Stimulated activated CD8-positive, alpha-beta memory T cell treated with anti-CD3 and anti-CD28 coated beads, Interleukin-4, amount 100 ng/mL, for 24 hours (primary cell): ENCODE measurements at regions not wholly inside any gene's neighbourhood (a gene's known extent, or its start where the extent isn't known, plus 50 kb on each side); places are given as distances from the start of the nearest gene placed in this dataset.

ENCODE experiments used
- DNase-seq: peaks from one replicate; pipeline ENCODE4 v3.0.0-alpha.2; 2020; ENCODE audit warnings: low read depth

DNA sequence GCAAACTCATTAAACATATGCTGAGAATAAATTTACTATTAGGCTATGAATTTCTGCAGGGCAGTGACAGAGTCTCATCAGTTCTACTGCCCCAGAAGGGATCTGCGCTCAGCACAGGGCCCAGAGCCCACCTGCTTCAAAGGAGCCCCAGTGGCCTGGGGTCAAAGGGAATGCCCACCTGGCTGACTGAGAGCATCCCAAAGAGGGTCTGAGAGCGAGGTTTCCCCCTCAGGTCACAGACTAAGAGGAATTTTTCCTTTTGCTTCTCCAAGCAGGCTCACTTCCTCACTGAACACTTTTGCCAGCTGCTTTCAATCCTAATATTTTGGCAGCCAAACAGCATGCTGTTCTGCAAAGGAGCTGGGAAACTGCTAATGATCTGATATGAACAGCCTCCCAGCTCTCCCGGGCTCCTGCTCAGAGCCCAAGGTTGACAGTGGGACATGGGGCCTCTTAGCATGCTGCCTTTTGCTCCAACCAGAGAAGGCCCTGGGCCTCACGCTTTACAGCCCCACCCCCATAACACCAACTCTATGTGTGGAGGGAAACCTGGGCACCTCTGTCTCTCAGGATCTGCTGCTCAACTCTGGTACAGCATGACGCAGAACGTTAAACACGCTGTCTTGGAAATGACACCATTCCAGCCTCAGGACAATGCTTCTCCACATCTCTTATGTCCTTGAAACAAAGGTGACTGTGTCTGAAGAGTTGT is 70.7 kb upstream of the SYT6 start:
- no peak for DNase-seq

DNA sequence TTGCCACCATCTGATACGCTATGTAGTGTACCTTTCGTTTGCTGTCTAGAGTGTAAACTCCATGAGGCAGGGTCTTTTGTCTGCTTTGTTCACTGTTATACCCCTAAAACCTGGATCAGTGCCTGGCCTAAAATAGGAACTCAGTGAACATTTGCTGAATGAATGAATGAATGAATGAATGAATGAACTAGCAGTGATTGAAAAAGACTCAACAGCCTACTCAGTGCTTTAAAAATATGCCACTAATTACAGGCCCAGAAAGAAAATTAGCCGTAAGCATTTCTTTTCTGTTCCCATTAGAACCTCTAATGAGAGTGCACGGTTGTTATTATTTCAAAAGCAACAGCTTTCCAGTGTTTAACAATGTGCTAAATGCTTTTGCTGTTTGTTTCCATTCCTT is 69.3 kb upstream of the SYT6 start:
- DNase-seq = no peak

DNA sequence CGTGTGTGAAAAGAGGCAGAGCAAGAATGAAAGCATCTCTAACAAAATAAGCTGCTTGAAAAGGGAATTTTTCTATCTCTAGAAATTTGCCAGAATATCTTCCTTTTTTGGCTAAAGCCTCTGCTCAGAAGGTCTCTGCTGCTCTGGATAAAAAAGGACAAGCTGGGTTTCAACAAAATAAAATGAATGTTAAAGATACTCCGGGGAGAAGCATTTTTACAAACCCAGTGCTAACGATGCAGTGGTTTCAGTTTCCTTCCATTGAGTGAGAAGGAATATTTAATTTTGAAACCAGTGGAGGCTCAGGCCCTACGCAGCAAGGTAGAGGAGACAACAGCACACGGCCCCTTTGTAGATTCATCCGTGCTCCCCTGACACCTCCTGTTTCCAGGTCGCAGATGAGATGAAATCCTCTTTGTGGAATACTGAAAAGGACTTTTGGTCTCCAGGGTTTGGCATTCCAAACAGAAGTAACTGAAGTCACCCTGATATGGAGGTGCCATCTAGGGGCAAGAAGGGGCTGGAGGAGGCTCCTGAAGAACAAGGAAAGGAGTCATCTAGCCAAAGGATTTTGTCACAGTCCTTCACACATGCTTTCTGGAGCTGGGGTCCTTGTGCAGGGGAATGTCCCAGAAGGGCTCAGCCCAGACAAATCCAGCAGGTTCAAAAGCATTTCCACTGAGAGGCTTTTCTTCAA is 65.7 kb upstream of the SYT6 start:
- no peak for DNase-seq

DNA sequence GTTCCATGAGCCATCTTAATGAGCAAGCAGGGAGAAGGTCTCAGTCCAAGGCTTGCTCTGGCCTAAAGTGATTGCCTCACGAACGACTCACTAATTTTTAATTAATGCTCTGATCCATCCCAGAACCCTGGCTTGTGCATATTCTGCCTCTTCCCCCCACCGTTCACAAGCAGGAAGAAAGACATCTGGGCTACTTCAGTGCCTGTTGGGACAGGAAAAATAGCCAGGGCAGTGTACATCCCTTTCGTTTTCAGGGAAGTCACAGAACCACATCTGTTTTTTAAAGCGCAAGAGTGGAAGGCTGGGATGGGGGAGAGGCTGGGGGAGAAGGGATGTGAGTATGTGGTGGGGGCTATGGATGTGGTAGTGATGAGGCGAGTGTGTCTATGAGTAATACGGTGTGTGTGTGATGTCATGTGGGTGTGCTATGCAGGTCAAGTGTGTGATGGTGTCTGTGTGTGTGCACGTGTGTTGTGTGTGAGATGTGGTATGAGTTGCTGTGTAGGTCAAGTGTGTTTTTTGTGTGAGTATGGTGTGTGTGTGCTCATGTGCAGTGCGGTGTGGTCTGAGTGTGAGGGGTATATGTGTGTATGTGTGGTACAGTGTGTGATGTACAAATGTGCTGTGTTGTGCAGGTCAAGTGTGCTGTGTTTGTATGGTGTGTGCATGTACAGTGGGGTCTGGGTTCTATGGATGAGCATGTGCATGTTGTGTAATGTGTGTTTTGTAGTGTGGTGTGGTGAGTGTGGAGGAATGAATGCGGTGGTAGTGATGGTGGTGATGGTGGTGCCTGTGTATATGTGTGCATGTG is 64.9 kb upstream of the SYT6 start:
- DNase-seq = no peak

DNA sequence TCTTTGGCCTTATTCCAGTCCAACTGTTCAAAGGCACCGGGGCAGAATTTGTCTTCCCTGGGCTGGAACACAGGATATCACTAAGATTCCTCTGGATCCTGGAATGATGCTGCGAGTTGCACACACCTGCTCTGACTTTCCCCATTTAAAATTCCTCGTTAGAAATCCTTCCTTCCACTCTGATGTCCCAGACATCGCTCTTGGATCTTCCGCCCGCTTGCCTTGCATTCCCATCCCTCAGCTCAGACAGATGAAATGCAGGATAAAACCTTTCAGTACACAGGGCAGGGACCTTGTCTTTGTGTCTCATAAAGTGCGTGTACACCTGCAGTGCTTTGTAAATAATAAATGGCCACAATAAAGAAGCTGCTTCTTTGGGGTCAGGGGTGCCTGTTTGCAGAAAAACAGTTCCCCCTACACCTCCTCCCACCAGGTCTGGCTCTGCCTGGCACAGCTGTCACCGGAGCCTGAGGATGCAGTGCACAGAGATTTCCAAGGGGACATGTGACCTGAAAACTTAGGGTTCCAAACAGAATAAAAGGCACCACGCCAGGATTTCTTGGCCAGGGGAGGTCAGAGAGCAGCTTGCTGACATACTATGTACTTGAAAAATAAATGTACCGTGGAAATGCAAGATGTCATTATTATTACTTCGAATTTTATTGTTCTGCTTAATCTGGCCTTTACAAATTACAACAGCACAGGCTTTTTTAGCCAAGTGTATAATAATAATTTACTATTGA is 62.9 kb upstream of the SYT6 start:
- no peak for DNase-seq

DNA sequence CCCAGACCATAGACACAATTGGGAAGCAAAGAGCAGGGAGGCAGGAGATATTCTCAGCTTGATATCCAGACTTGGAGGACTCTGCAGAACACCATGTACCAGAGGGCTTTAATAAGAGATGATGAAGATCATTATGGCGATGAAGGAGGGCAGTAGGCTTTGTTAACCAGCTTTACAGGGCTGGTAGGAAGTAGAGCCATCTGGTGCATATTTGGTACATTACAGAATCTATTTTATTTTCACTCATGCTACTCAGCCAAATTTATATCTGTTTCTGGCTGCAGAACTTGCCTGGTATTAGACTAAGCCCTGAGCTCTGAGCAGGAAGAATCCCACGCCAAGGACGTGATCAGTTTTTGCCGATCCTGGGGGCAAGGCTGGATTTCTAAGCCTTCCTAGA is 61.8 kb upstream of the SYT6 start:
- no peak for DNase-seq

DNA sequence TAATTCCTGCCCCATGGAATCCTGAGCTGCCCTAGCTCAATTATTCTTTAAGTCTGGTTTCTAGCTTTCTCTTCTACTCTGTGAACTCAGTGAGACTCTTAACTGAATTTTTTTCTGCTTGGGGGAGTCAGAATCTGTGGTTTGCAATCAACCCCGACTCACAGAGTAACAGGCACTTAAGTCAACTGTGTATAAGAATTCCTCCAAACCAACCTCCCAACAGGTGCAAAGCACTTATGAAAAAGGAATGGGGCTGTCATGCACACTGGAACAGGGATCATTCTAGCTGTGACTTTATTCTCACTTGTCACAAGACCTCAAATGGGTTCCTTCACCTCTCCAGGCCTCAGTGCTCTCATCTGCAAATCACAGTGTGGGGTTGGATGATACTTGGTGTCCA is 60.3 kb upstream of the SYT6 start:
- DNase-seq = no peak

DNA sequence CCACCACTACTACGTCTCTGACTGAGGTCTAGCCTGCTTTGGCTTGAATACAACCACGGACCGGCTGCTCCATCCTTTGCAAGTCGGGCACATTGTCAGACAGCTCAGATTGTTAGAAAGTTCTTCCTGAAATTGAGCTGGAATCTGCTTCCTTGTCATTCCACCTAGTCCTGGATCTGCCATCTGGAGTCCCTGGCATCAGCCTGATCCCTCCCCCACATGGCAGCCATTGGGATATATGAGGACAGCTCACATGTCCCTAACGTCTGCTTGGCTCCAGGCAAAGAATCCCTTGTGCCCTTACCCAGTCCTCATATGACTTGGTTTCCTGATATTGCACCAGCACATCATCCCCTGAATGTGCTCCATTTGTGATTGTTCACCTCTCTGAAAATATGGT is 56.3 kb upstream of the SYT6 start:
- DNase-seq = no peak

DNA sequence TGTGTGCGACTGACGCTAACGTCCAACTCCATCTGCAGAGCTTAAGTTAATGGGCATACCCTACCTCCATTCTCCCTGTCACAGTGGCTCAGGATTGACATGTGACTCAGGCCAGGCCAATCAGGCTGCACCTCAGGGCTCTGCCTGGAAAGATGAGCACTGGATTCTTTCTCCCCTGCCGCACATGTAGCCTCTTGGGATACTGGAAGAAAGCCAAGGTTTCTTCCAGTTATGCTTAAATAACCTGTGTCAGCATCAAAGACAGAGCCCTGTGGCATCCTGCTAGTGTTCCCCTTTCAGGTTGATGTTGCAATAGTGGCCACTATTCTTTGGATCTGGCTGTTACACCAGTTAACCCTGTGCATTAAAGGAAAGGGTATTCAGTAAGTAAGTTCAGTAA is 55.0 kb upstream of the SYT6 start:
- no peak for DNase-seq

DNA sequence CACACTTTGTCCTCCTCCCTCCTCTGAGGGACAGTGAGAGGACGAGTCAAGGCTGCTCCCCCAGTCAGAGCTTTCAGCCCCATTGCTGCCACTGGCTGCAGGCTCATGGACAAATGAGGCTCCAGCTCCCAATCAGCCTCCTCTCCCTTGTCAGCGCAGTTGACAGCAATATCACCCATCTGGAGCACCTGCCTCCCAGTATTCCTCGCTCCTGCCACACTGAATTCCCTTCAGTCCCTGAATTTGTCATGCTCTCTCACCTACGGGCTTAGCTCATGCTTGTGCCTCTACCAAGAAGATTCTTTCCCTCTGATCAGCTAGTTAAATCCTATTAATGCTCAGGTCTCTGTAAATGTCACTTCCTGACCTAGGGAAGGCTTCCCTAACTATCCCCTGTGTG is 54.4 kb upstream of the SYT6 start:
- DNase-seq = no peak

DNA sequence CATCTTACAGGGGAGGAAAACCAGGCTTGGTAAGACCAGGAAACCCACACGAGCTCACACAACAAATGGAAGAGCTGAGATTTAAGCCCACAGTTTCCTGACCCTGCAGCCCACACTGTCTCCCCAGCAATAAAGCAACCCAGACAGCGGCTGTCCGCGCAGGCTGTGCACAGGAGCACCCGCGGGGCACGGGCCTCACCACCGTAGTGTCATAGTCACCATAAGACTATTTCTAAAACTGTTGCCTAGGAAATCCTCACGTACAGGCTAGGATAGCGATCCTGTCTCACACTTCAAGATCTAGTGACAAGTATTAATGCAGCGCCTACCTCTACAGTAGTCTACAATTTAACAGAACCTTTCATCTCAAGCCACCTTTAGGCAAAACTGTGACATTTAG is 54.0 kb upstream of the SYT6 start:
- no peak for DNase-seq

DNA sequence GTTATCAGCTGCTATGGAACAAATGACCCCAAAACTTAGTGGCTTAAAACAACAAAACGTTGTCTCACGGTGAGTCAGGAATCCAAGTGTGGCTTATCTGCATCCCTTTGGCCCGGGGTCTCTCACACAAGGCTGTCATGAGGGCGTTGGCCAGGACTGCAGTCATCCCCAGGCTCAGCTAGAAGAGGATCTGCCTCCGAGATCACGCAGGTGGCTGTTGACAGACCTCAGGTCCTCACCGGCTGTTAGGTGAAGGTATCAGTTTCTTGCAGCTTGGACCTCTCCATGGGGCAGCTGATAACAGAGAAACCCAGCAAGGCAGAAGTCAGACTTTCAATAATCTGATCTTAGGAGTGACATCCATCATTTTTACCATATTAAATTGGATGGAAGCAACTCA is 52.7 kb upstream of the SYT6 start:
- no peak for DNase-seq

DNA sequence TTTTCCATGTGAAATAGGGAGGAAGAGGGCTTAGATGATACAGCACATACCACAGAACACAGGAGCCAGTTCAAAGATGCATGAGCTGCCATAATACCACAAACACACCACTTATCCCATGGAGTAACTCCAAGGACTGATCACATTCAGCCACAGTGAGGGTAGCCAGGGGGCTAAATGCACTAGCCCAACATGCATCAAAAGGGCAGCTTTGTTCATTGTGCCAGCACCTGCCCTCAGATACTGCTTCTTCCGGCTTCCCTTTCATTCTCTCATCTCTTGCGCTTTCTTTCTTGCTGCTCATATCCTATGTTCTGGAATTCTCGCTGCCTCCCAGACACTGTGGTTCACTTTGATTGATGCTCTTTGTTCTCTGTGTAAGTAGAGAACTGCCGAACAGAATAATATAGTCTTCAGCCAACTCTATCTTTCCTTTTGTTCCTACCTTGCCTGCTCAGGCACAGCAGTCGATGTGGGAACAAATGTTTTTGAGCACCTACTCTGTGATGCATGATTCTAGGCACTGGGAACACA is 50.0 kb upstream of the SYT6 start:
- no peak for DNase-seq
